ENCODE measurements at regions not wholly inside any gene's neighbourhood (a gene's known extent, or its start where the extent isn't known, plus 50 kb on each side); places are given as distances from the start of the nearest gene placed in this dataset.

DNA sequence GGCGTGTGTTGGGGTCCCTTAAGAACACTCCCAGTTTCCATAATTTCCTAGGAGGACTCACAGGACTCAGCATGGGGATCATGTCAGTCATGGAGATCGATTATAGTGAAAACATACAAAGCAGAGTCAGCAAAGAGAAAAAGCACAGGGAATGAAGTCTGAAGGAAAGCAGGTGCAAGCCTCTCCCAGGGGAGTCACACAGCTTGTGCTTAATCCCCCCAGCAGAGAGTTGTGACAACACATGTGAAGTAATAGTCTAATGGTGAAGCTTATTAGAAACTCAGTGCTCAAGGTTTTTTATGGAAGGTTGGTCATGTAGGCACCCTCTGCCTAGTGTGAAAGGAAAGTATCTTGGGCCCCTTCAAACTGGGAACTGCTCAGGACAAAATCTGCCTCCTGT is 149.0 kb upstream of the SEL1L start:
- TF ChIP-seq POLR2A (IDR thresholded peaks at IDR 0.05; ENCODE audit: low read depth, low read length): no peak
- no peak for FAIRE-seq
- no peak for DNase-seq (ENCODE audit: insufficient read length, low spot score)

DNA sequence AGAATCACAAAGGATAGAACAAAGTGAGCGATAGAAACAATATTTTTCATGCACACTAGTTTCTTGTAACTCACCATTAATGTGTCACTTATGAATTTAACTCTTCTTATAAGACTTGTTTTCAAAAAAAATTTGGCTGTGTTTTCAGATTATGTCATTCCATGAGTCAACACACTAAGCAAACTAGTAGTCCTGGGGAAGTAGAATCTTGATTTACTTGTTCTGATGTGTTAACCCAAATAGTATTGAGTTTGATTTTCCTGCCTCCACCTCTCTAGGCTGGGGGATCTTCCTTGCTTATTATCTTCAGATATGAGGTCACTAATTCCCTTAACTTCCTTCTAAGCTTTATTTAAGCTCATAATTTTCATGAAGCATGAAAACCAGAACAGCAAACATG is 151.0 kb upstream of the SEL1L start:
- no peak for FAIRE-seq
- no peak for TF ChIP-seq POLR2A (IDR thresholded peaks at IDR 0.05; ENCODE audit: low read depth, low read length)

DNA sequence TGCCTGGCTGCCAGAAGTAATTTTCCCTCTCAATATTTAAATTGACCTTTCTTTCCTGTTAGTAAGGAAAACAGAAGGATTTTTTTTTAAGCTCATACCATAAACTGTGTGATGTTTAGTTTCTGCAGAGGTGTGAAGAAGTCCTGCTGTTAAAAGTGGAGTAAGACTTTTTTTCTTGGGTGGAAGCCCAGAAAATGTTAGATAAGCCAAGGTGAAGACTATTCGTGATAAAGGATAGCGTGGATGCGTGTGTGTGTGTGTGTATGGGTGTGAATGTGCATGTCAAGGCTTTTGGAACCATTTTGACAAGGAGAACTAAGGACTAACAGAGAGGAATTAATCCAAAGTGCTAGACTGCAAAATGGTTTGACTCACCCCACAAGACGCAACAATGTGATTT is 152.9 kb upstream of the SEL1L start:
- no peak for TF ChIP-seq POLR2A (IDR thresholded peaks at IDR 0.05; ENCODE audit: low read depth, low read length)
- FAIRE-seq (no peak), DNase-seq (ENCODE audit: insufficient read length, low spot score) (no peak)

More for the DNA sequence above, 151.0 kb upstream of the SEL1L start:
- no peak for DNase-seq (ENCODE audit: insufficient read length, low spot score)

DNA sequence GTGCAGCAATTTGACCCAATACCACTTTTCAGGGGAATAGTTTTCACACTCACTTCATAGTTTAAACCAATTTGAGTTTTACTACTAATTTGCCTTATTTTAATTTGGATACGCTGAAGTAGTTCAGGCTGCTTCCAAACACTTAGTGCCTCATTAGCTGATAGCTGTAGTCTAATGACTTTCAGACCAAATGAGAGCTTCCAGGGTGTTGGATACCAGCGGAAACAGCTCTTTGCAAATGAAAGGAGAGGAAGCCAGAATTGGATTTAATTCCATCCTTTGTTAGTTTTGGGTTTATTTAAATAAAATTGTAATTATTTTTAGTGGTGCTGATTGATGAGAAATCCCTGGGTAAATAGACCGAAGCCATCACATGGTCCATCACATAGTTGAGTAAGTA is 158.3 kb upstream of the SEL1L start:
- FAIRE-seq (no peak), DNase-seq (ENCODE audit: insufficient read length, low spot score) (no peak)
- no peak for TF ChIP-seq POLR2A (IDR thresholded peaks at IDR 0.05; ENCODE audit: low read depth, low read length)

DNA sequence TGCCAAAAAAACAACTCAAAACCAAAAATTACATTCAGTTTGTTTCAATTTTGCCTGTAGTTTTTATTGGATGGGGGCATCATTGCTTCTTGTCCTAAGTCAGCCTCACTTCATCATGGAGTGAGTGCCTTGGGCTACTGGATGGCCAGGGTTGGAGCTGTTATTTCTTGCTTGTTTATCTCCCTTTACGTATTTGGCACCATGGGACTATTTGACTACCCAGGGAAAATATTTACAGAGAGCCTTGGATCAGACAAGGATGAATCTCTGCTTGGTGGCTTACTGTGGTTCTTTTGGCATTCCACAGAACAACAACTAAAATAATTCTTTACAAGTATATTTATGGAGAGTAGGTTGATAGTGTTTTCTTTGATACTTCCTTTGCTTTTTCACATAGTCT is 160.8 kb upstream of the SEL1L start:
- no peak for FAIRE-seq
- no peak for TF ChIP-seq POLR2A (IDR thresholded peaks at IDR 0.05; ENCODE audit: low read depth, low read length)
- no peak for DNase-seq (ENCODE audit: insufficient read length, low spot score)

DNA sequence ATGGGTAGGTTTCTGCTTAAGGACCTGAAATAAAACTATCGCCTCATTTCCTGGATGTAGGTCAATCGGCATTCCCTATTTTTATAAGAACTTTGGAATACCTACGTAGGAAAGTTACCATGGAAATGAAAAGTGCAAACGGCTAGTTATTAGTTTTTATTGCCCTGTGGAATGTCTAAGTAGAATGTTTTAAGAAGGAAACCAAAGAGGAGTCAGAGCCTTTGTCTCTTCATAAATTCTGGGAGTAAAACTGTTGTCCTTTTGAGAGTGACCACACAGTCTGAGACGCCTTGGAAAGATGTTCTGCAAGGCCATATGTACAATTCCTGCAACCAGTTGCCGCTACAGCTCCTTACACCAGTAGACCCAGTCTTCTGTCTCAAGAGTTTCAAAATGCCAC is 176.0 kb upstream of the SEL1L start:
- FAIRE-seq: no peak
- no peak for DNase-seq (ENCODE audit: insufficient read length, low spot score)
- TF ChIP-seq POLR2A (IDR thresholded peaks at IDR 0.05; ENCODE audit: low read depth, low read length): no peak

DNA sequence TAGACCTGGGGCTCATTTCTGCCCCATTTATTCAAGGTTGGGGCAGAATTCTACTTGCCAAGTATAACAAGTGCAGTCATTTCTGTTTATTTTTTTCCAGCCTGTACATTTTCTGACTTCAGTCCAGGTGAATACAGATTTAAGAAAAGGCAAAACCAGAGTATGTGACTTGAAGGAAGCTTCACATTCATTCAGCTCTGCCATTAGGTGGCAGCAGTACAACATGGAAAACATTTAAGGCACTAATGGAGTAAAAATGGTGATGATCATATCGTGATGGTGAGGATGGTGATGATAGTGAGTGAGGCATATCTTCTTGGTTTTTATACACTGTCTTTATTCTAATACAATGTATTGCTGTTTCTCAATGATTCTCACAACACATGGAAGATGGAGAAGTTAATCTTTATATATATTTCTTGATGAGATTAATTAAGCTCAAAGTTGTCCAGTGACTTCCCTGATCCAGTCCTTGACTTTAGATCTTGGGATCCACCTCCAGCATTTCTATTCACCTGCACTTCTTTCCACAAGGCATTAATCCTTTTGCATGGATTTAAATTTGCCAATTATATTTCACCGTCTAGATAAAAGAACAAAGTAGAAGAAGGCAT is 176.7 kb upstream of the SEL1L start:
- DNase-seq (ENCODE audit: insufficient read length, low spot score) (no peak), FAIRE-seq (no peak)
- TF ChIP-seq POLR2A (IDR thresholded peaks at IDR 0.05; ENCODE audit: low read depth, low read length): no peak

DNA sequence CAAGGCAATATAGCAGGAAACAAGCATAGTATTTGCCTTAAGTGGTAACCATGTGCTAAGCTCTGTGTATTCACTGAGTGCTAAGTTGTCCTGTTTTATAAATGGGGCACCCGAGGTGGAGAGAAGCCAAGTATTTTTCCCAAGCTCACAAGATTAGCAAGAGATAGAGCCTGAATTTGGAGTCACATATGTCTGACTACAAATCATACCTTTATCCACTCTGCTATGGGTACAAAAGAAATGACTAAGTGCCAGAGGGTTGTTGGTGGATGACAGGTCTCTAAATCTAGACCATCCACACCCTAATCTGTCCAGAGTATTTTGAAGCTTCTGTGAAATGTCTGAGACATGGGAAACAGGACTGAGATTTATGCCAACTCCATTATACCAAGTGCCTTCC is 182.1 kb upstream of the SEL1L start:
- FAIRE-seq (no peak), DNase-seq (ENCODE audit: insufficient read length, low spot score) (no peak)
- TF ChIP-seq POLR2A (IDR thresholded peaks at IDR 0.05; ENCODE audit: low read depth, low read length): no peak

DNA sequence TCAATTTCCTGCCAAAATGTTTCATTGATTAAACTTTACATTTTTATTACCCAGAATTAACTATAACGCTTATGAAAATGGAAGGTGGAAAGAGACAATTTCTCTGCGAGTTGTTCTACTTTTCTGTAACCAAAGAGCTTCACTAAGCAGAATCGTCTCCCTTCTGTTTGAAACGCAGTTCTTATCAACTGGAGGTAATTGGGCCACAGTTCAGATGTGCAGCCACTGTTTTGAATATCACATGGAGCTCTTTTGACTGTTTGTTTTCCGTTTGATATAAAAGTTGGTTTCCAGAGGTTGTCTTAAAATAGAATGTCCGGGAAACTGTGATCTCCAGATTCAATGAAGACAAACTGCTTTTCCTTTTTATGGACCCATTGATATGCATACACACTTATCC is 183.3 kb upstream of the SEL1L start:
- DNase-seq (ENCODE audit: insufficient read length, low spot score) (no peak), FAIRE-seq (no peak)
- TF ChIP-seq POLR2A (IDR thresholded peaks at IDR 0.05; ENCODE audit: low read depth, low read length): no peak

DNA sequence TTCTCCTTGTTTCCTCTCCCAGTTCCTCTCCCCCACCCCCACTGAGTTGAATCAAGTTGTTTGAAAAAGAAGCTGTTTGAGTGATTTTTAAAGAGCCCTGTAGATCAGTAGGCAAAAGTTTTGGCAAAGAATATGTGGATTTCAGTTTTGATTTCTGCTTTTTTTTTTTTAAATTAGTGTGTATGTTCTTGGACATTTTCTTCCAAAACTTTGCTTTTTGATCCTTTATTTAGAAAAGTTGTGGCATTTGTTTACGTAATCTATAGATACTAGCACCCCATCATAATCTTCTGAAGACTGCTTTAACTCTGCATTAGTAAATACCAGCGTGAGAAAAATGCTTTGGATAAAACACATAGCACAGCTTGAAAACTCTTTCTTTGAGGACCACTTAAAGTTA is 190.3 kb upstream of the SEL1L start:
- FAIRE-seq (no peak), DNase-seq (ENCODE audit: insufficient read length, low spot score) (no peak)
- TF ChIP-seq POLR2A (IDR thresholded peaks at IDR 0.05; ENCODE audit: low read depth, low read length): no peak

DNA sequence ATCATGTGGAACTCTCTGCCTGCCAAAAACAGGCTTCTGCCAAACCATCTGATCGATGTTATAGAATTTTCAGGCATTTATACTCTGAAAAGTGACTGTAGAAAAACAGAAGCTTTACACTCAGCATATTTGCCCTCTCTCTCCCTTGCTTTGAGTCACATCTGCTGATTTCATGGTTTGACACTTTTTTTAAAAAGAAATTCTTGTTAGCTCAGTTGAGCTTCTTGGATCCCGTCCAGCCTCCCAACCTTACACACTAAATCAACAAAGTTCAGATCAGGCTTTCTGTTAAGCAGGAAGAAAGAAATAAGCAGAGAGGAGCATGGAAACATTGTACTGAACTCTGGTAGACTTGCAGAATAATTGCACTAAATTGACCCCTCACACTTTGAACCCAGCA is 193.6 kb upstream of the SEL1L start:
- DNase-seq (ENCODE audit: insufficient read length, low spot score) (no peak), FAIRE-seq (no peak)
- no peak for TF ChIP-seq POLR2A (IDR thresholded peaks at IDR 0.05; ENCODE audit: low read depth, low read length)

DNA sequence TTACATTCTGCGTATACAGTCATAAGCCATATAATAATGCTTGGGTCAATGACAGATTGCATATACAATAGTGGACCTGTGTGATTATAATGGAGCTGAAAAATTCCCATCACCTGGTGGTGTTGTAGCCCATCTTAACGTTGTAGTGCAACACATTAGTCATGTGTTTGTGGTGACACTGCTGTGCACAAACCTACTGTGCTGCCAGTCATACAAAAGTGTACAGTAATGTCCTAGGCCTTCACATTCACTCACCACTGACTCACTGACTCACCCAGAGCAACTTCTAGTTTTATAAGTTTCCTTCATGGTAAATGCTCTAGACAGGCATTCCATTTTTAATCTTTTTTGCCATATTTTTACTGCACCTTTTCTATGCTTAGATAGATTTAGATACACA is 194.8 kb upstream of the SEL1L start:
- FAIRE-seq: no peak
- DNase-seq (ENCODE audit: insufficient read length, low spot score): no peak
- TF ChIP-seq POLR2A (IDR thresholded peaks at IDR 0.05; ENCODE audit: low read depth, low read length): no peak

DNA sequence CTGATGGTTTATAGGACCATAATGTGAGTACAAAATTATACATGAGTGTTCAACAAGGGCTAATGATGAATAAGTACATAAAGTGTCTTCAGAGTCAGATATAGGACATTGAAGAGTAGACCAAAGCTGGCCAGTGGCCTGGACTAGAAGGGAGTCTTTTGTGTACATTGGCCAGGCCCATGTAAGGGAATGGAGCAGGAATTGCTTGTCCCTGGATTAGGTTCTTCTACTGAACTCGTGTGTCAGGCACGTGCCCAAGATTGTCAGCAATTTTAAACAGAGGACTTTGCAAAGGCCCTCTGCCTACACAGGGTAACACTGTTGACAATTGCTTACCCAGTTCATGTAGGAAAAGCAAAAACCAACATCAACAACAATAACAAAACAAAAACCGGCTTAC is 196.0 kb upstream of the SEL1L start:
- FAIRE-seq (no peak), DNase-seq (ENCODE audit: insufficient read length, low spot score) (no peak)
- no peak for TF ChIP-seq POLR2A (IDR thresholded peaks at IDR 0.05; ENCODE audit: low read depth, low read length)

DNA sequence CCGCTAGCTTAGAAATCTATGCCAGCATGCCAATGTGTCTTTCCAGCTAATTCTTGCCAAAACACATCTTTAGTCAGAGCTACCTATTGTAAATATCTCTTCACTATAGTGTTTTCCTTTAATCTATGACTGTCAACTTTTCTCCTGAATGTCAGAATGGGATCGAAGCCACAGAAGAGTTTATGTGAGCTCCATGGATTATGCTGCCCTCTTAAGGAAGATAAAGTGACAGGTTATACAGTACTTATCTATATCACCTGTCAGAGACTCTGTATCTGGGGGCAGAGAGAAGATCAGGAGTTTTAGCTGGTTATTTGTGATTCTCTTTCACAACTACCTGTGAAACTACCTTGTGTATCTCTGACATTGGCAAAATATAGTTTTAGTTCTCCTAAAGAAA is 204.3 kb upstream of the SEL1L start:
- DNase-seq (ENCODE audit: insufficient read length, low spot score): no peak
- no peak for FAIRE-seq
- TF ChIP-seq POLR2A (IDR thresholded peaks at IDR 0.05; ENCODE audit: low read depth, low read length): no peak

DNA sequence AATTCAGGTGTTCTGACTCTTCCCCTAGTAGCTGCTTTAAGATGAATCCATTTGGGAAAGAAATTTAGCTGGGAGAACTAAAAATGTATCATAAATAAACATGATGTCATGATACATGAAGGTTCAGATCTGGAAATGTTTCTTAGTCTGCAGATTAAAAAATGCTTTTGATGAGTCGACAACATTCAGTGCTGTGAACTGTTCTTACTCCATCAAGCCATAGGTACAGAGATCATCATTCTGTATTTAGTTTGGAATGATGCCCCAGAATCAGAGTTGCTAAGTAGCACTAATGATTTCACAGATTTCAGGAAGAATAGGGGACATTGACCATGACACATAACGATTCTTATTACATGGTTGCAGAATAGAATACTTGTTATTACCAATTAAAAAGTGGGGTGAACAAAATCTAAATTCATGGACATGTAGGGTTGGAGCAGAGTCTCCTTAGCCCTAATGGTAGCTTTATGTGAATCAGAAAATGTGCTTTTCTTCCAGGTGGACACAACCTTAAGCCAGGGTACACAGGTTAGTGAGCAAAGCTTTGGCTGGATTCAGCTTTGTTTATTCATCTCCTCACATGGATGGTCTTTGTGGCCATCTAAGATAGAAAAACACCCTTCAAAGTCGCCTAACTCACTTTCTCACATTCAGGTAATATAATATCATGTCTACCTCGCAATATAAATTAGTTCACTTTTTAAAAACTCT is 205.4 kb upstream of the SEL1L start:
- no peak for TF ChIP-seq POLR2A (IDR thresholded peaks at IDR 0.05; ENCODE audit: low read depth, low read length)
- no peak for FAIRE-seq
- DNase-seq (ENCODE audit: insufficient read length, low spot score): no peak

All from H54 (cell line).